ENCODE measurements at regions not wholly inside any gene's neighbourhood (a gene's known extent, or its start where the extent isn't known, plus 50 kb on each side); places are given as distances from the start of the nearest gene placed in this dataset.
"Not testable (repeated sequence)": the region's sequence is repeated elsewhere in the genome, so short reads cannot be mapped to it uniquely, and the experiment has no call there.

- peak; percentile 17 for DNase-seq (ENCODE audit: low spot score)
These were observed 87.0 kb downstream of the PLSCR2 start for GRCh38 chr3:146382386-146382785.

- DNase-seq (ENCODE audit: low spot score) = no peak
These were observed 89.3 kb downstream of the PLSCR2 start for GRCh38 chr3:146380046-146380445.

GRCh38 chr3:146375219-146375618 is 94.1 kb downstream of the PLSCR2 start:
- no peak for DNase-seq (ENCODE audit: low spot score)

GRCh38 chr3:146374146-146374545 is 95.2 kb downstream of the PLSCR2 start:
- no peak for DNase-seq (ENCODE audit: low spot score)

- no peak for DNase-seq (ENCODE audit: low spot score)
These were observed 97.5 kb downstream of the PLSCR2 start for GRCh38 chr3:146371902-146372301.

- no peak for DNase-seq (ENCODE audit: low spot score)
These were observed 100.4 kb downstream of the PLSCR2 start for GRCh38 chr3:146368882-146369523.

GRCh38 chr3:146359841-146360240 is 108.9 kb upstream of the PLSCR4 start:
- DNase-seq (ENCODE audit: low spot score) = no peak

- not testable (repeated sequence) for DNase-seq (ENCODE audit: low spot score)
These were observed 103.5 kb upstream of the PLSCR4 start for GRCh38 chr3:146354421-146354820.

GRCh38 chr3:146350852-146351251 is 99.9 kb upstream of the PLSCR4 start:
- DNase-seq (ENCODE audit: low spot score) = no peak

- no peak for DNase-seq (ENCODE audit: low spot score)
These were observed 95.0 kb upstream of the PLSCR4 start for GRCh38 chr3:146345900-146346299.

- no peak for DNase-seq (ENCODE audit: low spot score)
These were observed 92.6 kb upstream of the PLSCR4 start for GRCh38 chr3:146343551-146343950.

GRCh38 chr3:146342989-146343388 is 92.1 kb upstream of the PLSCR4 start:
- no peak for DNase-seq (ENCODE audit: low spot score)

- DNase-seq (ENCODE audit: low spot score) = no peak
These were observed 88.4 kb upstream of the PLSCR4 start for GRCh38 chr3:146339349-146339748.

GRCh38 chr3:146337991-146338390 is 87.1 kb upstream of the PLSCR4 start:
- DNase-seq (ENCODE audit: low spot score) = no peak

GRCh38 chr3:146335386-146335785 is 84.5 kb upstream of the PLSCR4 start:
- no peak for DNase-seq (ENCODE audit: low spot score)

- DNase-seq (ENCODE audit: low spot score) = no peak
These were observed 83.2 kb upstream of the PLSCR4 start for GRCh38 chr3:146334151-146334550.

GRCh38 chr3:146331967-146332366 is 81.1 kb upstream of the PLSCR4 start:
- no peak for DNase-seq (ENCODE audit: low spot score)

GRCh38 chr3:146326875-146327543 is 76.1 kb upstream of the PLSCR4 start:
- peak; percentile 20 for DNase-seq (ENCODE audit: low spot score)

- no peak for DNase-seq (ENCODE audit: low spot score)
These were observed 74.3 kb upstream of the PLSCR4 start for GRCh38 chr3:146325170-146325569.

GRCh38 chr3:146322216-146322817 is 71.4 kb upstream of the PLSCR4 start:
- DNase-seq (ENCODE audit: low spot score) = no peak

- DNase-seq (ENCODE audit: low spot score) = no peak
These were observed 64.0 kb upstream of the PLSCR4 start for GRCh38 chr3:146314871-146315270.

GRCh38 chr3:146313746-146314111 is 62.8 kb upstream of the PLSCR4 start:
- no peak for DNase-seq (ENCODE audit: low spot score)

Data from SK-N-DZ (cell line).